HEK293 (cell line): ENCODE measurements at regions not wholly inside any gene's neighbourhood (a gene's known extent, or its start where the extent isn't known, plus 50 kb on each side); places are given as distances from the start of the nearest gene placed in this dataset.

Source experiments
- CTCF ChIA-PET: fragments of 350-600 bp; formaldehyde crosslinking; extraction: SDS; loops from one replicate; lab custom pipeline; 2021; ENCODE audit warnings: antibody characterized with exemption; lab: Yijun Ruan, JAX
- POLR2A ChIA-PET: fragments of 300-600 bp; formaldehyde crosslinking; extraction: SDS; loops from one replicate; lab custom pipeline; 2020; ENCODE audit warnings: antibody characterized with exemption, inconsistent platforms; lab: Yijun Ruan, JAX
- H3K27ac ChIP-seq: fragments of 200-500 bp; sonication (Bioruptor generic); 2 replicates; pipeline ENCODE4 v1.5.1; 2014; ENCODE audit warnings: low read depth, low read length, control low read depth, inconsistent platforms; ENCODE audit errors: extremely low read depth
- H3K36me3 ChIP-seq, 2 experiments: fragments of 200-500 bp in 1 of 2; sonication (Bioruptor generic) in 1 of 2; 1 replicate in 1 of 2; 2 replicates in 1 of 2; pipeline ENCODE4 v1.5.1; 2014 to 2017; ENCODE audit warnings: inconsistent platforms in 2 of 2, low read length in 2 of 2; ENCODE audit not compliant: control insufficient read depth in 2 of 2, insufficient read depth in 1 of 2
- H3K4me1 ChIP-seq: fragments of 200-500 bp; sonication (Bioruptor generic); 2 replicates; pipeline ENCODE4 v1.5.1; 2014; ENCODE audit warnings: mild to moderate bottlenecking, low read length, inconsistent platforms; ENCODE audit not compliant: control insufficient read depth, insufficient read depth
- H3K4me3 ChIP-seq: 2 replicates; pipeline ENCODE4 v1.5.1; 2011; ENCODE audit warnings: low read depth, mild to moderate bottlenecking, control low read depth, low read length, moderate library complexity
- H3K9me3 ChIP-seq: fragments of 200-500 bp; sonication (Bioruptor generic); 2 replicates; pipeline ENCODE4 v1.5.1; 2014; ENCODE audit warnings: low read depth, low read length, inconsistent platforms; ENCODE audit not compliant: control insufficient read depth, insufficient read depth
- RBAK ChIP-seq: fragments of 450-650 bp; formaldehyde crosslinking; IDR thresholded peaks from 2 replicates; pipeline ENCODE4 v1.5.1; 2016; ENCODE audit warnings: missing biosample characterization, missing genetic modification characterization
- SCRT2 ChIP-seq: fragments of 450-650 bp; formaldehyde crosslinking; IDR thresholded peaks from 2 replicates; pipeline ENCODE4 v1.5.1; 2016; ENCODE audit warnings: missing biosample characterization, missing genetic modification characterization
- ZBTB20 ChIP-seq: fragments of 450-650 bp; formaldehyde crosslinking; IDR thresholded peaks from 2 replicates; pipeline ENCODE4 v1.5.1; 2016; ENCODE audit warnings: missing biosample characterization, missing genetic modification characterization
- ZNF239 ChIP-seq: fragments of 450-650 bp; formaldehyde crosslinking; IDR thresholded peaks from 2 replicates; pipeline ENCODE4 v1.5.1; 2016; ENCODE audit warnings: missing biosample characterization, missing genetic modification characterization
- ZNF274 ChIP-seq, 2 experiments: fragments of 200-500 bp in 1 of 2; fragments of 450-650 bp in 1 of 2; sonication (Bioruptor generic) in 1 of 2; formaldehyde crosslinking in 1 of 2; IDR thresholded peaks; 2 replicates each; pipeline versions ENCODE4 v1.5.1 to v1.6.1; 2014 to 2016; ENCODE audit warnings: borderline replicate concordance in 1 of 2, inconsistent platforms in 1 of 2, low read length in 1 of 2, missing biosample characterization in 1 of 2, missing genetic modification characterization in 1 of 2
- ZNF311 ChIP-seq: fragments of 450-650 bp; formaldehyde crosslinking; IDR thresholded peaks from 2 replicates; pipeline ENCODE4 v1.5.1; 2017; ENCODE audit warnings: missing biosample characterization, missing genetic modification characterization, borderline replicate concordance
- ZNF596 ChIP-seq: fragments of 450-650 bp; IDR thresholded peaks from 2 replicates; pipeline ENCODE4 v1.5.0; 2018; ENCODE audit warnings: missing biosample characterization, mild to moderate bottlenecking, missing genetic modification characterization, moderate library complexity
- ZNF664 ChIP-seq: fragments of 450-650 bp; formaldehyde crosslinking; IDR thresholded peaks from 2 replicates; pipeline ENCODE4 v1.5.1; 2016; ENCODE audit warnings: missing biosample characterization, missing genetic modification characterization
- ZNF791 ChIP-seq: fragments of 450-650 bp; formaldehyde crosslinking; IDR thresholded peaks from 2 replicates; pipeline ENCODE4 v1.5.1; 2016; ENCODE audit warnings: missing biosample characterization, missing genetic modification characterization
- TF ChIP-seq, protein P1 (sequence below): fragments of 450-650 bp; formaldehyde crosslinking; IDR thresholded peaks from 2 replicates; pipeline ENCODE4 v1.5.1; 2016; ENCODE audit warnings: missing biosample characterization, missing genetic modification characterization
- TF ChIP-seq, protein P2 (sequence below): fragments of 450-650 bp; formaldehyde crosslinking; IDR thresholded peaks from 2 replicates; pipeline ENCODE4 v1.5.1; 2016; ENCODE audit warnings: missing biosample characterization, missing genetic modification characterization
- TF ChIP-seq, protein P3 (sequence below): fragments of 450-650 bp; formaldehyde crosslinking; IDR thresholded peaks from 2 replicates; pipeline ENCODE4 v1.5.1; 2016; ENCODE audit warnings: missing biosample characterization, missing genetic modification characterization, borderline replicate concordance
- TF ChIP-seq, protein P4 (sequence below): fragments of 450-650 bp; formaldehyde crosslinking; optimal IDR thresholded peaks from 2 replicates; pipeline ENCODE3; 2016; ENCODE audit warnings: missing biosample characterization, mild to moderate bottlenecking, missing genetic modification characterization

DNA sequence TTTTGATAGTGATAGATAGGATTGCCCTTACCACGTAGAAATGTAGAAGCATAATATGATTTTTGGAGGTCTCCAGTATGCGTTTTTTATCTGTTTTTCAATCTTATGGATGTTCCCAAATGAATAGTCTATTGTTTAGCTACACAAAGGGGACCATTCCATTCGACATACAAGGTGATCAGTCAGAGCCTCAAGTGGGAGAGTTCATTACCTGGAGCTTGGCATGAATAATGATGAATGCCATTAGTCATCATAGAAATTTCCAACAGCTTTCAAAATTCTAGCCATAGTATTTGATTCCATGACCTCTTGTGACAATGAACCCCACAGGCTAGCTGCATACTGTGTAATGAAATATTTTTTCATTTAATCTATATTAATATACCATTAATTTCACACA lies 123.6 kb downstream of the PDHA2 start:
- Histone ChIP-seq H3K4me1 (no peaks in the 10 kb centered on the region), H3K36me3 (no peaks in the 10 kb centered on the region), H3K4me3 (no peak overlapping the region), H3K9me3 (no peaks in the 10 kb centered on the region), H3K27ac (no peak overlapping the region)
- TF ChIP-seq ZNF311 (tag by site-specific recombination) (no peak), ZNF664 (tag by site-specific recombination) (no peak), ZBTB20 (tag by site-specific recombination) (no peak), ZNF791 (no peak), SCRT2 (tag by site-specific recombination) (no peak), ZNF239 (tag by site-specific recombination) (no peak), ZNF596 (tag by site-specific recombination) (no peak), ZNF274 (IDR thresholded peaks at IDR 0.05; ENCODE audit: low read length) (no peak), ZNF274 (tag by site-specific recombination; IDR thresholded peaks at IDR 0.05; ENCODE audit: borderline replicate concordance) (no peak), RBAK (tag by site-specific recombination) (no peak)
- TF ChIP-seq, protein P1, sequence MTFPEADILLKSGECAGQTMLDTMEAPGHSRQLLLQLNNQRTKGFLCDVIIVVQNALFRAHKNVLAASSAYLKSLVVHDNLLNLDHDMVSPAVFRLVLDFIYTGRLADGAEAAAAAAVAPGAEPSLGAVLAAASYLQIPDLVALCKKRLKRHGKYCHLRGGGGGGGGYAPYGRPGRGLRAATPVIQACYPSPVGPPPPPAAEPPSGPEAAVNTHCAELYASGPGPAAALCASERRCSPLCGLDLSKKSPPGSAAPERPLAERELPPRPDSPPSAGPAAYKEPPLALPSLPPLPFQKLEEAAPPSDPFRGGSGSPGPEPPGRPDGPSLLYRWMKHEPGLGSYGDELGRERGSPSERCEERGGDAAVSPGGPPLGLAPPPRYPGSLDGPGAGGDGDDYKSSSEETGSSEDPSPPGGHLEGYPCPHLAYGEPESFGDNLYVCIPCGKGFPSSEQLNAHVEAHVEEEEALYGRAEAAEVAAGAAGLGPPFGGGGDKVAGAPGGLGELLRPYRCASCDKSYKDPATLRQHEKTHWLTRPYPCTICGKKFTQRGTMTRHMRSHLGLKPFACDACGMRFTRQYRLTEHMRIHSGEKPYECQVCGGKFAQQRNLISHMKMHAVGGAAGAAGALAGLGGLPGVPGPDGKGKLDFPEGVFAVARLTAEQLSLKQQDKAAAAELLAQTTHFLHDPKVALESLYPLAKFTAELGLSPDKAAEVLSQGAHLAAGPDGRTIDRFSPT, result no peak
- TF ChIP-seq, protein P2, sequence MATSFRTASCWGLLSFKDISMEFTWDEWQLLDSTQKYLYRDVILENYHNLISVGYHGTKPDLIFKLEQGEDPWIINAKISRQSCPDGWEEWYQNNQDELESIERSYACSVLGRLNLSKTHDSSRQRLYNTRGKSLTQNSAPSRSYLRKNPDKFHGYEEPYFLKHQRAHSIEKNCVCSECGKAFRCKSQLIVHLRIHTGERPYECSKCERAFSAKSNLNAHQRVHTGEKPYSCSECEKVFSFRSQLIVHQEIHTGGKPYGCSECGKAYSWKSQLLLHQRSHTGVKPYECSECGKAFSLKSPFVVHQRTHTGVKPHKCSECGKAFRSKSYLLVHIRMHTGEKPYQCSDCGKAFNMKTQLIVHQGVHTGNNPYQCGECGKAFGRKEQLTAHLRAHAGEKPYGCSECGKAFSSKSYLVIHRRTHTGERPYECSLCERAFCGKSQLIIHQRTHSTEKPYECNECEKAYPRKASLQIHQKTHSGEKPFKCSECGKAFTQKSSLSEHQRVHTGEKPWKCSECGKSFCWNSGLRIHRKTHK (tag by site-specific recombination), result no peak
- TF ChIP-seq, protein P3, sequence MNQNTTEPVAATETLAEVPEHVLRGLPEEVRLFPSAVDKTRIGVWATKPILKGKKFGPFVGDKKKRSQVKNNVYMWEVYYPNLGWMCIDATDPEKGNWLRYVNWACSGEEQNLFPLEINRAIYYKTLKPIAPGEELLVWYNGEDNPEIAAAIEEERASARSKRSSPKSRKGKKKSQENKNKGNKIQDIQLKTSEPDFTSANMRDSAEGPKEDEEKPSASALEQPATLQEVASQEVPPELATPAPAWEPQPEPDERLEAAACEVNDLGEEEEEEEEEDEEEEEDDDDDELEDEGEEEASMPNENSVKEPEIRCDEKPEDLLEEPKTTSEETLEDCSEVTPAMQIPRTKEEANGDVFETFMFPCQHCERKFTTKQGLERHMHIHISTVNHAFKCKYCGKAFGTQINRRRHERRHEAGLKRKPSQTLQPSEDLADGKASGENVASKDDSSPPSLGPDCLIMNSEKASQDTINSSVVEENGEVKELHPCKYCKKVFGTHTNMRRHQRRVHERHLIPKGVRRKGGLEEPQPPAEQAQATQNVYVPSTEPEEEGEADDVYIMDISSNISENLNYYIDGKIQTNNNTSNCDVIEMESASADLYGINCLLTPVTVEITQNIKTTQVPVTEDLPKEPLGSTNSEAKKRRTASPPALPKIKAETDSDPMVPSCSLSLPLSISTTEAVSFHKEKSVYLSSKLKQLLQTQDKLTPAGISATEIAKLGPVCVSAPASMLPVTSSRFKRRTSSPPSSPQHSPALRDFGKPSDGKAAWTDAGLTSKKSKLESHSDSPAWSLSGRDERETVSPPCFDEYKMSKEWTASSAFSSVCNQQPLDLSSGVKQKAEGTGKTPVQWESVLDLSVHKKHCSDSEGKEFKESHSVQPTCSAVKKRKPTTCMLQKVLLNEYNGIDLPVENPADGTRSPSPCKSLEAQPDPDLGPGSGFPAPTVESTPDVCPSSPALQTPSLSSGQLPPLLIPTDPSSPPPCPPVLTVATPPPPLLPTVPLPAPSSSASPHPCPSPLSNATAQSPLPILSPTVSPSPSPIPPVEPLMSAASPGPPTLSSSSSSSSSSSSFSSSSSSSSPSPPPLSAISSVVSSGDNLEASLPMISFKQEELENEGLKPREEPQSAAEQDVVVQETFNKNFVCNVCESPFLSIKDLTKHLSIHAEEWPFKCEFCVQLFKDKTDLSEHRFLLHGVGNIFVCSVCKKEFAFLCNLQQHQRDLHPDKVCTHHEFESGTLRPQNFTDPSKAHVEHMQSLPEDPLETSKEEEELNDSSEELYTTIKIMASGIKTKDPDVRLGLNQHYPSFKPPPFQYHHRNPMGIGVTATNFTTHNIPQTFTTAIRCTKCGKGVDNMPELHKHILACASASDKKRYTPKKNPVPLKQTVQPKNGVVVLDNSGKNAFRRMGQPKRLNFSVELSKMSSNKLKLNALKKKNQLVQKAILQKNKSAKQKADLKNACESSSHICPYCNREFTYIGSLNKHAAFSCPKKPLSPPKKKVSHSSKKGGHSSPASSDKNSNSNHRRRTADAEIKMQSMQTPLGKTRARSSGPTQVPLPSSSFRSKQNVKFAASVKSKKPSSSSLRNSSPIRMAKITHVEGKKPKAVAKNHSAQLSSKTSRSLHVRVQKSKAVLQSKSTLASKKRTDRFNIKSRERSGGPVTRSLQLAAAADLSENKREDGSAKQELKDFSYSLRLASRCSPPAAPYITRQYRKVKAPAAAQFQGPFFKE (tag by site-specific recombination), result no peak
- TF ChIP-seq, protein P4, sequence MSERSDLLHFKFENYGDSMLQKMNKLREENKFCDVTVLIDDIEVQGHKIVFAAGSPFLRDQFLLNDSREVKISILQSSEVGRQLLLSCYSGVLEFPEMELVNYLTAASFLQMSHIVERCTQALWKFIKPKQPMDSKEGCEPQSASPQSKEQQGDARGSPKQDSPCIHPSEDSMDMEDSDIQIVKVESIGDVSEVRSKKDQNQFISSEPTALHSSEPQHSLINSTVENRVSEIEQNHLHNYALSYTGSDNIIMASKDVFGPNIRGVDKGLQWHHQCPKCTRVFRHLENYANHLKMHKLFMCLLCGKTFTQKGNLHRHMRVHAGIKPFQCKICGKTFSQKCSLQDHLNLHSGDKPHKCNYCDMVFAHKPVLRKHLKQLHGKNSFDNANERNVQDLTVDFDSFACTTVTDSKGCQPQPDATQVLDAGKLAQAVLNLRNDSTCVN (tag by site-specific recombination), result no peak
- CTCF ChIA-PET, result no interaction called here
- POLR2A ChIA-PET, result no interaction called here
